IPS-18c (cell line): ENCODE measurements at regions not wholly inside any gene's neighbourhood (a gene's known extent, or its start where the extent isn't known, plus 50 kb on each side); places are given as distances from the start of the nearest gene placed in this dataset.

Source experiments
- H3K4me3 ChIP-seq: 2 replicates; pipeline ENCODE4 v1.7.0; 2013; ENCODE audit warnings: low read depth, mild to moderate bottlenecking, low read length, moderate library complexity; ENCODE audit not compliant: insufficient read depth
- H3K9me3 ChIP-seq: one replicate; pipeline ENCODE4 v1.6.1; 2013; ENCODE audit warnings: mild to moderate bottlenecking, low read length, moderate library complexity; ENCODE audit not compliant: control insufficient read depth, insufficient read depth

- H3K9me3 ChIP-seq: no peaks in the 10 kb centered on the region
- H3K4me3 ChIP-seq: no peak overlapping the region
These were observed 112.2 kb upstream of the B3GAT1 start for GRCh38 chr11:134524201-134524600.

DNA sequence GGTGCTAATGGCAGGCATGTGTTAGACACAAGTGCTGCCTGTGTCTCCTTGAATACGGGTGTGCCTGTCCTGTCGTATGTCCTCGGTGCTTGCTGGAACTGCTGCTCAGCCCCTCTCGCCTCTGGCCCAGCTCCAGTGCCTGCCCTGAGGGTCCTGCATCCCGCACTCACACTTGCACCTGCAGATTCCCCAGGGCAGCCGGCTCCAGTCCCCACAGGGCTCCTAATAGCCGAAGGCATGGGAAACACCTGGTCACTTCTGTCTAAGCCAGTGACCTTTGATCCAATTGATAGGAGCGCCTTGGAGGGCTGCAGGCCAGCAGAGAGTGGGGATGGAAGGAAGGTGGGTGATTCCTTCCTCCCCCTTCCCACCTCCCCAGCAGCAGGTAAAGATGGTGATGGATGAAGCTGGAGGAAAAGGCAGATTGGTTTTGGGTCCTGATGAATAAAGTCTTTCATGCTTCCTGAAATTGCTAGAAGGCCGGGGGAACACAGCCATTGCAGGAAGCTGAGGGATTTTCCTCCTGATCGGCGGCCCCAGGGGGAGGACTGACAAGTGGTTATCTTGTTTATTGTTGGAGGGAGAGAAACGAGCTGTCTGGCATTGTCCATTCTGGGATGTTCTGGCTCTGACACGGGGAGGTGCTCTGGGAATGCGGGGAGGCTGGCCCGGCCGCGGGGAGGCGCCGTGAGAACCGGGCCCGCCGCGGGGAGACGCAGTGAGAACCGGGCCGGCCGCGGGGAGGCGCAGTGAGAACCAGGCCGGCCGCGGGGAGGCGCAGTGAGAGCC is 110.9 kb upstream of the B3GAT1 start:
- Histone ChIP-seq H3K9me3 (no peaks in the 10 kb centered on the region), H3K4me3 (no peak overlapping the region)

GRCh38 chr11:134521452-134522289 is 109.6 kb upstream of the B3GAT1 start:
- no peaks in the 10 kb centered on the region for H3K9me3 ChIP-seq
- no peak overlapping the region for H3K4me3 ChIP-seq

DNA sequence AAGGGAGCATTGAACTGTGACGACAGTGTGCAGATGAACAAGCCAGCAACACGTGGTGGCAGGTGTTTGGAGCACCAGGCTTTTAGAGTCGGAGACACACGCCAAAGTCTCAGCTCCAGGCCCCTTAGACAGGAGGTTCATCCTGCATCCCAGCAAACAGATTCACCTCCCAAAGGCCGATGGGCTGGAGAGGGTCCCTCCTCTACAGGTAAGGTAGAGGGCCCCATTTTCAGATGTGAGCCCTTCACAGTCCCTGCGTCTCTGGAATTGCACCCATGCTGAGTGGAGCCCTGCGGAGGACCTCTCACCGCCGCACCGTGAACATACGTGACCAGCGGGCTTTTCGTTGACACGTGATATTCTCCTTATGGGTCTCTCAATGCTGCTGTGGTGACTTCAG is 109.0 kb upstream of the B3GAT1 start:
- Histone ChIP-seq H3K4me3 (no peak overlapping the region), H3K9me3 (no peaks in the 10 kb centered on the region)

DNA sequence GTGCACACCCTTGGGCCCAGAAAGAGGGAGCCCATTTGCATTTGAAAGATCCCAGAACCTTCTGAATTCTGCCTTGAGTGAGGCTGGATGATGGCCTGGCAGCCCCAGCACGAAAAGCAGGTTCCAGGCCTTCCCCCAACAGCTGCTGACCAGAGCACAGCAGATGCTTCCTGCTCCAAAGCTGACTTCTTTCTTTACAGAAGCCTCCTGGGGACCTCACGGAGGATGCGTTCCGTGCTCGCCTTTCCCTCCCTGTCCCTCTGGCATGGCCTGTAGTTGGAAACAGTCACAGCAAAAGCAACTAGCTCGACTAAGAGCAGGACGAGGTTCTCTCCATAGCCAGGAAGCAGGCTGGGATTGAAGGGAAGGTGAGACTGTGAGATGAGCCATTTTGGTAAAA is 107.7 kb upstream of the B3GAT1 start:
- no peaks in the 10 kb centered on the region for H3K9me3 ChIP-seq
- no peak overlapping the region for H3K4me3 ChIP-seq

DNA sequence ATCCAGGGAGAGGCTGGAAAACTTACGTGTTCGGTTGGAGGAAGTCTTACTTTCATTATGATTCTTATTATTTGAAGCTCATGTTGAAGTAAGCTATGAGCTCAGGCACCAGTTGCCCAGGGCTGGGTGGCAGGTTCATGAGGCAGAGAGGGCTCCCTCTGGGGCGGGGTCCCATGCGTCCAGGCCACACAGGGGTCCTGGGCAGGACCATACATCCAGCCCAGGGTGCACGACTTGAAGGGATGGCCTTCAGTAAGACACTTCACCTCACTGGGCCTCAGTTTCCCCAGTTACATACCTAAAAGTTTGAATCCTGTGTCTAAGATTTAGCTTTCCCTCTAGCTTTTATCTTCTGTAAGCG is 107.3 kb upstream of the B3GAT1 start:
- H3K4me3 ChIP-seq: no peak overlapping the region
- H3K9me3 ChIP-seq: no peaks in the 10 kb centered on the region

DNA sequence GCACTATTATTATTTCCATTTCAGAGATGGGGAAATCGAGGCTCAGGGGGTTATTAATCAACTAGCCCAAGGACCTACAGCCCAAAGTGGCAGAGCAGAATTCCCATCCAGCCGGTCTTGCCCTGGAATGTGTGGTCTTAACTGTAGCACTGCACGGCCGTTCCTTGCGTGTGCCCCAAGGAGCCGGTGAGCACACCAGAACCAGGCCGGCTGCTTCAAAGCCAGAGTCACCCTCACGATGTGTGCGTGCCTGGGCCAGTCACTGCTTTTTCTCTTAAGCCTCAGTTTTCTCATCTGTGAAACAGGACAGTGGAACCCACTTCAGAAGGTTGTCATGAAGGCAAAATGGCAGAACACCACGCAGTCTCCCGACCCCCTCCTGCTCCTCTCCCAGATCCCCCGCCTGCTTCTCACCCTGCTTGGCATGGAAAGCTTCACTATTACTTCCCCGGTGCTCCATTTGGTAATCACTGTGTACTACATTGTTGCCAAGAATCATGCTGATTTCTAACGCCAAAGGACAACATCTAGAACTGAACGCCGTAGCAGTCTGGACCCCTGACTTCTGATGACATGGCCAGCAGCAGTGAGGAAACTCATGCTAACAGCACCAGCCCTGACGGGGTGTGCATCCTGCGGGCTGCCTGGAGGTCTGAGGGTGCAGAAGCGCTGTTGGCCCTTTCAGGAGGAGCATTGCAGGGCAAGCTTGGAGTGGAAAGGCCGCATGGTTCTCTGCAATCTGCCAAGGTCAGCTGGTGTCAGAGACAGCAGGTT is 106.8 kb upstream of the B3GAT1 start:
- H3K4me3 ChIP-seq: no peak overlapping the region

GRCh38 chr11:134517621-134518293 is 105.7 kb upstream of the B3GAT1 start:
- no peaks in the 10 kb centered on the region for H3K9me3 ChIP-seq

More for the DNA sequence above, 106.8 kb upstream of the B3GAT1 start:
- H3K9me3 ChIP-seq: no peaks in the 10 kb centered on the region

GRCh38 chr11:134517115-134517514 is 105.1 kb upstream of the B3GAT1 start:
- H3K9me3 ChIP-seq: no peaks in the 10 kb centered on the region
- H3K4me3 ChIP-seq: no peak overlapping the region

More at GRCh38 chr11:134517621-134518293, 105.7 kb upstream of the B3GAT1 start:
- H3K4me3 ChIP-seq: no peak overlapping the region

DNA sequence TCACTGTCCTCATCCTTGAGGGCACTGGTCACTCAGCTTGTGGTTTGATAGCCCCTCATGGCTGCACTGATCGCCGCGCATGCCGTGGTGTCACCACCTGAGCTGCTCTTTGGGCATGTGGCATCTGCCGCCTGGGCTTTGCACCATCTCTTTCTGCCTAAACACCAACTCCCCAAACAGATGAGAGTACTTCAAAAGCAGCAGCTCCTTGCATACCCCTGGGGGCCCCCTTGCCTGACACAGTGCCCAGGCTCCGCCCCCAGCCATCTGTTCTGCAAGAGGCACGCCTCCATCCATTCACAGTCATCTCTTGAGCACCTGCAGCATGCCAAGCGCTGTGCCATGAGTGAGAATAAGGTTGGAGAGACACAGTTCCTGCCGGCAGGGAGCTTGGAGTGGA is 104.5 kb upstream of the B3GAT1 start:
- no peak overlapping the region for H3K4me3 ChIP-seq

GRCh38 chr11:134515081-134515960 is 103.3 kb upstream of the B3GAT1 start:
- no peak overlapping the region for H3K4me3 ChIP-seq
- no peaks in the 10 kb centered on the region for H3K9me3 ChIP-seq

More for the DNA sequence above, 104.5 kb upstream of the B3GAT1 start:
- H3K9me3 ChIP-seq: no peaks in the 10 kb centered on the region

GRCh38 chr11:134514354-134514951 is 102.4 kb upstream of the B3GAT1 start:
- Histone ChIP-seq H3K4me3 (no peak overlapping the region), H3K9me3 (no peaks in the 10 kb centered on the region)

- Histone ChIP-seq H3K4me3 (no peak overlapping the region), H3K9me3 (no peaks in the 10 kb centered on the region)
These were observed 101.6 kb upstream of the B3GAT1 start for GRCh38 chr11:134513585-134514120.

- Histone ChIP-seq H3K4me3 (no peak overlapping the region), H3K9me3 (no peaks in the 10 kb centered on the region)
These were observed 100.8 kb upstream of the B3GAT1 start for GRCh38 chr11:134512571-134513538.

GRCh38 chr11:134512061-134512460 is 100.0 kb upstream of the B3GAT1 start:
- no peaks in the 10 kb centered on the region for H3K9me3 ChIP-seq
- H3K4me3 ChIP-seq: no peak overlapping the region; the same call in 1 of the 2 replicates
